IPS-NIHi11 (cell line): ENCODE measurements at regions not wholly inside any gene's neighbourhood (a gene's known extent, or its start where the extent isn't known, plus 50 kb on each side); places are given as distances from the start of the nearest gene placed in this dataset.
"Not testable (repeated sequence)": the region's sequence is repeated elsewhere in the genome, so short reads cannot be mapped to it uniquely, and the experiment has no call there.

ENCODE experiments used
- DNase-seq: peaks from one replicate; pipeline ENCODE4 v3.0.0; 2012; ENCODE audit warnings: mixed read lengths, low spot score

GRCh38 chr19:20388706-20389225 lies 176.8 kb downstream of the ZNF737 start:
- no peak for DNase-seq

GRCh38 chr19:20385061-20385460 lies 180.5 kb downstream of the ZNF737 start:
- no peak for DNase-seq

GRCh38 chr19:20371911-20372310 lies 193.7 kb downstream of the ZNF737 start:
- no peak for DNase-seq

GRCh38 chr19:20371304-20371703 lies 194.3 kb downstream of the ZNF737 start:
- DNase-seq, result not testable (repeated sequence)

GRCh38 chr19:20367811-20368294 lies 197.7 kb downstream of the ZNF737 start:
- peak; percentile 16 for DNase-seq

GRCh38 chr19:20365146-20365545 lies 198.1 kb downstream of the ZNF486 start:
- no peak for DNase-seq

- peak; percentile 28 for DNase-seq
Observed at GRCh38 chr19:20359933-20360720, 193.1 kb downstream of the ZNF486 start.

GRCh38 chr19:20358841-20359465 lies 191.9 kb downstream of the ZNF486 start:
- DNase-seq, result not testable (repeated sequence)

- no peak for DNase-seq
Observed at GRCh38 chr19:20357921-20358320, 190.9 kb downstream of the ZNF486 start.

- no peak for DNase-seq
Observed at GRCh38 chr19:20351244-20351643, 184.2 kb downstream of the ZNF486 start.

- no peak for DNase-seq
Observed at GRCh38 chr19:20349206-20349605, 182.2 kb downstream of the ZNF486 start.

GRCh38 chr19:20339444-20339843 lies 172.4 kb downstream of the ZNF486 start:
- DNase-seq, result no peak

- DNase-seq, result no peak
Observed at GRCh38 chr19:20334760-20335159, 167.7 kb downstream of the ZNF486 start.

GRCh38 chr19:20333508-20333907 lies 166.5 kb downstream of the ZNF486 start:
- DNase-seq, result no peak

GRCh38 chr19:20325151-20325550 lies 158.1 kb downstream of the ZNF486 start:
- DNase-seq, result no peak

GRCh38 chr19:20321139-20321763 lies 154.2 kb downstream of the ZNF486 start:
- no peak for DNase-seq

- DNase-seq, result no peak
Observed at GRCh38 chr19:20320191-20320590, 153.2 kb downstream of the ZNF486 start.

- no peak for DNase-seq
Observed at GRCh38 chr19:20318616-20319015, 151.6 kb downstream of the ZNF486 start.

GRCh38 chr19:20315543-20315942 lies 148.5 kb downstream of the ZNF486 start:
- no peak for DNase-seq

GRCh38 chr19:20313894-20314293 lies 146.9 kb downstream of the ZNF486 start:
- no peak for DNase-seq

GRCh38 chr19:20307127-20307526 lies 140.1 kb downstream of the ZNF486 start:
- no peak for DNase-seq

- DNase-seq, result not testable (repeated sequence)
Observed at GRCh38 chr19:20296314-20296713, 129.3 kb downstream of the ZNF486 start.

- no peak for DNase-seq
Observed at GRCh38 chr19:20294181-20294580, 127.2 kb downstream of the ZNF486 start.
